Central memory CD8-positive, alpha-beta T cell (primary cell): ENCODE measurements at regions not wholly inside any gene's neighbourhood (a gene's known extent, or its start where the extent isn't known, plus 50 kb on each side); places are given as distances from the start of the nearest gene placed in this dataset.

Experiments used
- ATAC-seq: fragments of 150-1000 bp; cut with Tn5 transposase; replicated peaks from 2 replicates; pipeline ENCODE4 v1.10.0; 2022; ENCODE audit warnings: mild to moderate bottlenecking, moderate FRiP score, moderate number of reproducible peaks; ENCODE audit not compliant: poor library complexity, severe bottlenecking; ENCODE audit errors: extremely low read depth
- DNase-seq, 2 donors: peaks; one replicate each; pipeline ENCODE4 v3.0.0; 2021; ENCODE audit warnings: low spot score in 2 of 2
- H3K27ac Mint-ChIP-seq: one replicate; pipeline ENCODE4 v1.8.0; 2022; ENCODE audit warnings: low read depth, mild to moderate bottlenecking, moderate library complexity, mixed read lengths
- H3K27me3 Mint-ChIP-seq: one replicate; pipeline ENCODE4 v1.8.0; 2022; ENCODE audit warnings: mixed read lengths
- H3K36me3 Mint-ChIP-seq: one replicate; pipeline ENCODE4 v1.8.0; 2022; ENCODE audit warnings: mild to moderate bottlenecking, moderate library complexity, mixed read lengths; ENCODE audit not compliant: insufficient read depth
- H3K4me1 Mint-ChIP-seq: one replicate; pipeline ENCODE4 v1.8.0; 2022; ENCODE audit warnings: mixed read lengths
- H3K4me3 Mint-ChIP-seq: one replicate; pipeline ENCODE4 v1.8.0; 2022; ENCODE audit warnings: mild to moderate bottlenecking, moderate library complexity, mixed read lengths
- H3K9me3 Mint-ChIP-seq: one replicate; pipeline ENCODE4 v1.8.0; 2022; ENCODE audit warnings: mixed read lengths

DNA sequence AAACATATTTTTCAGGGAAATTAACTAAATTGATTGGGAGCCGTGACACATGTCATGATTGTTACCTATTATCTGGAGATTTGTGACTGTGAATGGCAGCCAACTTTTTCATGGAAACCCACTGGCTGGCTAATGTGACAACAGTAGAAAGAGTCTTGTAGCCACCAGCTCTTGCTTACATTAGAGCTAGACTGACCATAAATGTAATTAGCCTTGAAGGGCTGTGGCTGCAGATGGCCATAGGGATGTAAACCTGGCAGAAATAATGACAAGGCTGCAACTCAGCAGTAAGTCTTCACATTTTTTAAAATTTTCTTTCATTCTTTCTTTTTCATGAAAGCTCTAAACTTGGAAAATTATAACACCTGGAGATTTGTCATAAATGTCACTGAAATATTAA lies 168.2 kb upstream of the ROBO2 start:
- no peaks in the 10 kb centered on the region for H3K4me1 Mint-ChIP-seq
- no peak overlapping the region for H3K27ac Mint-ChIP-seq
- no peak for ATAC-seq
- H3K4me3 Mint-ChIP-seq: no peak overlapping the region
- H3K9me3 Mint-ChIP-seq: peaks cover 19% of the 10 kb centered on the region
- no peaks in the 10 kb centered on the region for H3K36me3 Mint-ChIP-seq
- no peaks in the 10 kb centered on the region for H3K27me3 Mint-ChIP-seq
- no peak for DNase-seq

- H3K4me1 Mint-ChIP-seq: no peaks in the 10 kb centered on the region
- no peaks in the 10 kb centered on the region for H3K36me3 Mint-ChIP-seq
- ATAC-seq (no peak), DNase-seq (no peak)
- no peak overlapping the region for H3K4me3 Mint-ChIP-seq
- no peaks in the 10 kb centered on the region for H3K27me3 Mint-ChIP-seq
- no peak overlapping the region for H3K27ac Mint-ChIP-seq
- peaks cover 21% of the 10 kb centered on the region for H3K9me3 Mint-ChIP-seq
These were observed 166.9 kb upstream of the ROBO2 start for GRCh38 chr3:76872999-76873398.

GRCh38 chr3:76873532-76874242 lies 166.2 kb upstream of the ROBO2 start:
- no peak for ATAC-seq
- no peaks in the 10 kb centered on the region for H3K4me1 Mint-ChIP-seq
- peaks cover 17% of the 10 kb centered on the region for H3K9me3 Mint-ChIP-seq
- no peak for DNase-seq
- H3K27ac Mint-ChIP-seq: no peak overlapping the region
- H3K36me3 Mint-ChIP-seq: no peaks in the 10 kb centered on the region
- no peak overlapping the region for H3K4me3 Mint-ChIP-seq
- no peaks in the 10 kb centered on the region for H3K27me3 Mint-ChIP-seq

GRCh38 chr3:76879959-76880358 lies 159.9 kb upstream of the ROBO2 start:
- Mint-ChIP-seq H3K4me1 (no peaks in the 10 kb centered on the region), H3K4me3 (no peak overlapping the region), H3K27me3 (no peaks in the 10 kb centered on the region), H3K9me3 (peaks cover 26% of the 10 kb centered on the region), H3K27ac (no peak overlapping the region), H3K36me3 (no peaks in the 10 kb centered on the region)
- DNase-seq (no peak), ATAC-seq (no peak)

DNA sequence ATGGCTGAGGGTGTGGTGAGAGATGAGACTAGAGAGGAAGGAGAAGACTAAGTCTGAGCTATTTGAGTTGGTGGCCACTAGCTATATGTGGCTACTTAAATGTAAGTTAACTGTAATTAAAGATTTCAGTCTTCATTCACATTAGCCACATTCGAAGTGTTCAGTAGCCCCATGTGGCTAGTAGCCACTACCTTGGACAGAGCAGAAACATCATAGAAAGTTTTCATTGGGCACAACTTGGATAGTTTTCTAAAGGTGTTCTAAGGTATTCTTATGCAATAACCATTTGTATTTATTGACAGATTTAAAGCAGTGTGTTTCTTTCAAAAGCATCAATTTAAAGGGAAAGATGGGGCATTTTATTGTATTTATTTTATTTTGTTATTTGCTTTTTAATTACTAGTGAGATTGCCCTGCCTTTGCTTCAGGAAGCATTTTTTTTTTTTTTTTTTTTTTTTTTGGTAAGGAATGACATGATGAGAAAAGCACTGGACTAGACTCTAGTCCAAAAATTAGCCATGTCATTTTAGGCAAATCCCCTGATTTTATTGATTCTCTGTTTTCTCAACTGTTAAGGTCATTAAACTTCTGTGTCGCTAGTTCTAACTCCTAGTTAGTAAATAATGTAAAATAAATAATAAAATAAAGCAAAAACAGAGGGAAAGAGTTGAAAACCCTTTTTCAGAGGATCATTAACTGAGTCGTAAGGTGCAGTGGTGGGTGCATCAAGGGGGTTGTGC lies 153.0 kb upstream of the ROBO2 start:
- Mint-ChIP-seq H3K9me3 (peaks cover 7% of the 10 kb centered on the region), H3K27ac (no peak overlapping the region), H3K4me1 (no peaks in the 10 kb centered on the region), H3K27me3 (no peaks in the 10 kb centered on the region), H3K36me3 (peaks cover 4% of the 10 kb centered on the region), H3K4me3 (no peak overlapping the region)
- no peak for ATAC-seq
- DNase-seq: no peak

DNA sequence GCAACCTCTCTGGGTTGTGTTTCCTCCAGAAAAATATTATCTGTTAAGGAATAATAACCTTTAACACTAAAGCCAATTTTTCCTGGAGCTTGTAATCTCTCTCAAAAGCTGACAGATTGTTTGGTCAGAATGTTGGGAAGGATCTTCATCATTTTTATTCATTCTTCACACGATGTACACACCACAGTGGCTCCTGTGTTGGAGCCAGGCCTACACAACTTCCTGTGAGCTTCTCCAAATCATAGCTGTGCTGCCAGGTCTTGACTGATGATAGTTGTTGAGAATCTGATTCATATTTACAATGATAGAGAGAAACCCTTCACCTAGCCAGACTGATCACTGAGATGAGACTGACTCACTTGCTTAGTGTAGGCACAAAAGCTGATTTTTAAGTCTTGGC lies 151.0 kb upstream of the ROBO2 start:
- DNase-seq (no peak), ATAC-seq (no peak)
- H3K27ac Mint-ChIP-seq: no peak overlapping the region
- H3K36me3 Mint-ChIP-seq: peaks cover 4% of the 10 kb centered on the region
- H3K4me3 Mint-ChIP-seq: no peak overlapping the region
- no peaks in the 10 kb centered on the region for H3K4me1 Mint-ChIP-seq
- H3K9me3 Mint-ChIP-seq: peaks cover 6% of the 10 kb centered on the region
- H3K27me3 Mint-ChIP-seq: no peaks in the 10 kb centered on the region

GRCh38 chr3:76889911-76890310 lies 150.0 kb upstream of the ROBO2 start:
- no peak for DNase-seq
- Mint-ChIP-seq H3K27me3 (no peaks in the 10 kb centered on the region), H3K27ac (no peak overlapping the region), H3K9me3 (peaks cover 6% of the 10 kb centered on the region), H3K36me3 (peaks cover 4% of the 10 kb centered on the region), H3K4me3 (no peak overlapping the region), H3K4me1 (no peaks in the 10 kb centered on the region)
- no peak for ATAC-seq

DNA sequence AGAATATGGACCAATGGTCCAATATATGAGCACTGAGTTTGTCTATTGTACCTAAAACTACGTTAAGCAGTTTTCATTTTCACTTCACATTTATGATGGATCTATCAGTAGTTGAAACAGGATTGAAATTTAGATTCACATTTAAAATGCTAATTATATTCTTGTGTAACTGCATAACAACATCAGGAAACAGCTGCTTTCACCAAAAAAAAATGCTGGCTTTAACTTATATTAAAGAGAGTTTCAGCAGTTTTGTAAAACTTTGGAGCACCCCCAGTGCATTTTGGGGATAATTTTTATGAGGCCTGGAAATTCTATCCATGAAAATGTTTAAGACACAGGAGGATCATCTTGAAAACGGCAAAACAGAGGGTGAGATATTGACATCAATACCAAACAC lies 142.8 kb upstream of the ROBO2 start:
- no peak for ATAC-seq
- Mint-ChIP-seq H3K9me3 (peaks cover 11% of the 10 kb centered on the region), H3K27me3 (no peaks in the 10 kb centered on the region), H3K4me1 (no peaks in the 10 kb centered on the region), H3K27ac (no peak overlapping the region), H3K4me3 (no peak overlapping the region), H3K36me3 (no peaks in the 10 kb centered on the region)
- no peak for DNase-seq

GRCh38 chr3:76900596-76900995 lies 139.3 kb upstream of the ROBO2 start:
- no peak overlapping the region for H3K27ac Mint-ChIP-seq
- DNase-seq: no peak
- no peaks in the 10 kb centered on the region for H3K4me1 Mint-ChIP-seq
- H3K9me3 Mint-ChIP-seq: peaks cover 16% of the 10 kb centered on the region
- H3K27me3 Mint-ChIP-seq: no peaks in the 10 kb centered on the region
- no peaks in the 10 kb centered on the region for H3K36me3 Mint-ChIP-seq
- H3K4me3 Mint-ChIP-seq: no peak overlapping the region
- ATAC-seq: no peak

DNA sequence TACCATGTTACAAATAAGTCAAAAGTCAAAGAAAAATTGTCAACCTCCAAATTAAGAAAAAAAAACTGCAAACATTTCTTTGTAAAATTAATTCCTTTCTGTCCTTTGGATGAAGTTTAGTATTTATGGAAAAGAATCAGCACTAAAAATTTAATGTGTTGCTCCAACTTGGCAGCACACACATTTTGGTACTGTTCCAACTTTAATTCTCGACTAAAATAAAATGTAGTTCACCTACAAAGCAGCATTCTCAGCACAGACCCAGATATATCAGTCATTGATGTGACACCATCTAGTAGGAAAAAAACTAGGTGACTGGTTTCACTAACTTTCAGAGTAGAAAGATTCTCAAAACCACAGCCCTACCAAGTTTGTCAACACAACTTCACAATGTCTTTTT lies 131.7 kb upstream of the ROBO2 start:
- DNase-seq (no peak), ATAC-seq (no peak)
- H3K9me3 Mint-ChIP-seq: peaks cover 13% of the 10 kb centered on the region
- no peaks in the 10 kb centered on the region for H3K36me3 Mint-ChIP-seq
- no peak overlapping the region for H3K4me3 Mint-ChIP-seq
- no peaks in the 10 kb centered on the region for H3K27me3 Mint-ChIP-seq
- H3K4me1 Mint-ChIP-seq: no peaks in the 10 kb centered on the region
- H3K27ac Mint-ChIP-seq: no peak overlapping the region

DNA sequence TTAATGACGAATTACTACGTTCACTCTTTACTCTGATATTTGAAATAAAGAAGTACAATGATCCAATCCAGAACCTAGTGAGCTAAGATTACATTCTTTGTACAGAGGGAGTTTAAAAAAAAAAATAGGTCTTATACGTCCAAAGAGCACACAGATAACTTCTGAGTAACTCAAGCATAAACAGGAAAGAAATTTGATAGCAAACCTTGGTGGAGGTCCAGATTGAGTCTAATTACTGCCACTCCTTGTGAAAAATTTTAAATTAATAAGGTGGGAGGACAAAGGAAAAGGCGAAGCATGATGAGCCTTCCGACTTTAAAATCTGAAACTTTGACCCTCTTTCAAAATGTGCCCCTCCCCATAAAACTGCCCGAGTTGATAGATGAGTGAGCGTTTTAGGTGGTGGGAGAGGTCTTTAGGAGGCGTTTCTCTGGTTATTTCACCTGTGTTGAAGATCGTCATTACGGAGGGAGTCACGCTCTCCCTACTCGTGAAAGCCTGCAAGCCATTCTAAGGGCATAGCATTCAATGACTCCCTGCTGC lies 127.0 kb upstream of the ROBO2 start:
- Mint-ChIP-seq H3K4me1 (no peaks in the 10 kb centered on the region), H3K4me3 (no peak overlapping the region)
- no peak for DNase-seq

GRCh38 chr3:76917436-76917835 lies 122.5 kb upstream of the ROBO2 start:
- no peak overlapping the region for H3K4me3 Mint-ChIP-seq
- H3K27me3 Mint-ChIP-seq: no peaks in the 10 kb centered on the region
- no peak overlapping the region for H3K27ac Mint-ChIP-seq
- DNase-seq: no peak
- no peaks in the 10 kb centered on the region for H3K4me1 Mint-ChIP-seq
- ATAC-seq: no peak
- peaks cover 17% of the 10 kb centered on the region for H3K9me3 Mint-ChIP-seq
- no peaks in the 10 kb centered on the region for H3K36me3 Mint-ChIP-seq

More for the DNA sequence above, 127.0 kb upstream of the ROBO2 start:
- no peak overlapping the region for H3K27ac Mint-ChIP-seq
- ATAC-seq: no peak
- no peaks in the 10 kb centered on the region for H3K27me3 Mint-ChIP-seq
- H3K9me3 Mint-ChIP-seq: peaks cover 11% of the 10 kb centered on the region
- no peaks in the 10 kb centered on the region for H3K36me3 Mint-ChIP-seq

DNA sequence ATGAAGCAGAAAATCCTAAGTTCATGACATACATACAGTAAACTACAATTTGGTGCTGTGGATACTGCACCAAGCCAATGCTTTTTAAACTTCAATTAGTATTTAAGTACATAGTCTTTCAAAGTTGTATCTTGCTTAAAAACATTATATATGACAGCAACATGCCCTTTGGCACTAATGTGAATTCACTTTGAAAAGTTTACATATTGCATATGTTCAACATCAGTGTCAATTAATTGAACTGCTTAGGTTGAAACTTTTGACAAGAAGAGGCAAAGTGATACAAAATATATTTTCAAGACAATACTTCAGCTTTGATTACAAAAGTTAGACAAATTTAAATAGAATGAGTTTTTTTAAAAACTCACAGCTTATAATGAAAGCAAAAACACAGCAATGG lies 119.4 kb upstream of the ROBO2 start:
- Mint-ChIP-seq H3K4me3 (no peak overlapping the region), H3K36me3 (no peaks in the 10 kb centered on the region), H3K4me1 (no peaks in the 10 kb centered on the region)

More for the DNA sequence above, 119.4 kb upstream of the ROBO2 start:
- Mint-ChIP-seq H3K27me3 (no peaks in the 10 kb centered on the region), H3K27ac (no peak overlapping the region), H3K9me3 (peaks cover 11% of the 10 kb centered on the region)
- no peak for ATAC-seq
- no peak for DNase-seq
